H1 (cell line): ENCODE measurements at regions not wholly inside any gene's neighbourhood (a gene's known extent, or its start where the extent isn't known, plus 50 kb on each side); places are given as distances from the start of the nearest gene placed in this dataset.

Experiments
- CTCF ChIA-PET: fragments of 300-600 bp; sonication (Branson Sonifier 250); formaldehyde crosslinking; loops from one replicate; lab custom pipeline; 2021; ENCODE audit not compliant: partially characterized antibody; lab: Charles Lee
- POLR2A ChIA-PET: fragments of 300-600 bp; sonication (Branson Sonifier 250); formaldehyde crosslinking; loops from one replicate; lab custom pipeline; 2021; ENCODE audit warnings: inconsistent platforms; ENCODE audit not compliant: partially characterized antibody; lab: Charles Lee
- DNase-seq, 2 experiments: peaks; one replicate each; pipeline versions ENCODE4 v3.0.0 to v3.0.0-alpha.2; 2010 to 2022; ENCODE audit warnings: low spot score in 2 of 2, low read depth in 1 of 2, mixed read lengths in 1 of 2
- FAIRE-seq: peaks from 2 replicates; lab custom pipeline; 2011; peaks lifted over from hg19 to GRCh38; lab: Jason Lieb, UNC
- H2AFZ ChIP-seq: 2 replicates; pipeline ENCODE4 v1.8.1; 2012; ENCODE audit warnings: low read length, inconsistent platforms
- H2AK5ac ChIP-seq: 2 replicates; pipeline ENCODE4 v1.6.1; 2013; ENCODE audit warnings: low read depth, low read length
- H2BK120ac ChIP-seq: replicated peaks from 2 replicates; pipeline ENCODE3; 2013; ENCODE audit warnings: low read depth, low read length, inconsistent platforms
- H2BK12ac ChIP-seq: 2 replicates; pipeline ENCODE4 v1.6.1; 2013; ENCODE audit warnings: low read depth, low read length
- H2BK15ac ChIP-seq: 2 replicates; pipeline ENCODE4 v1.6.1; 2013; ENCODE audit warnings: low read length
- H2BK20ac ChIP-seq: 2 replicates; pipeline ENCODE4 v1.6.1; 2013; ENCODE audit warnings: low read length
- H2BK5ac ChIP-seq: 2 replicates; pipeline ENCODE4 v1.6.1; 2013; ENCODE audit warnings: low read depth, low read length
- H3K14ac ChIP-seq: 2 replicates; pipeline ENCODE4 v1.6.1; 2013; ENCODE audit warnings: inconsistent platforms; ENCODE audit not compliant: insufficient read length
- H3K18ac ChIP-seq: 2 replicates; pipeline ENCODE4 v1.6.1; 2013; ENCODE audit warnings: low read length; ENCODE audit errors: extremely low read depth
- H3K23ac ChIP-seq: 2 replicates; pipeline ENCODE4 v1.6.1; 2013; ENCODE audit warnings: inconsistent platforms; ENCODE audit not compliant: insufficient read length
- H3K23me2 ChIP-seq: 2 replicates; pipeline ENCODE4 v1.6.1; 2013; ENCODE audit warnings: low read depth, low read length
- H3K27ac ChIP-seq: 2 replicates; pipeline ENCODE4 v1.6.1; 2011; ENCODE audit warnings: low read depth, low read length, inconsistent platforms
- H3K27me3 ChIP-seq, 4 experiments: replicated peaks in 1 of 4; 1 replicate in 1 of 4; 2 replicates in 3 of 4; pipeline versions ENCODE4 v1.6.1 to v1.8.1; 2011 to 2013; ENCODE audit warnings: low read length in 3 of 4, mild to moderate bottlenecking in 3 of 4, inconsistent platforms in 2 of 4, mixed read lengths in 2 of 4, moderate library complexity in 1 of 4; ENCODE audit not compliant: control insufficient read depth in 3 of 4, insufficient read depth in 3 of 4; ENCODE audit errors: extremely low read depth in 1 of 4
- H3K36me3 ChIP-seq, 4 experiments: 2 replicates each; pipeline versions ENCODE4 v1.6.1 to v1.8.1; 2011 to 2013; ENCODE audit warnings: mild to moderate bottlenecking in 4 of 4, low read length in 3 of 4, moderate library complexity in 2 of 4, control low read depth in 1 of 4, inconsistent platforms in 1 of 4; ENCODE audit not compliant: insufficient read depth in 4 of 4, control insufficient read depth in 2 of 4
- H3K4ac ChIP-seq: replicated peaks from 2 replicates; pipeline ENCODE3; 2013; ENCODE audit warnings: low read length, low read depth, mixed read lengths, inconsistent platforms; ENCODE audit not compliant: insufficient read length
- H3K4me1 ChIP-seq, 4 experiments: replicated peaks in 1 of 4; 1 replicate in 1 of 4; 2 replicates in 3 of 4; pipeline versions ENCODE4 v1.6.1 to v1.8.1; 2011 to 2013; ENCODE audit warnings: low read length in 3 of 4, inconsistent platforms in 2 of 4, mixed read lengths in 1 of 4; ENCODE audit not compliant: insufficient read depth in 4 of 4, control insufficient read depth in 3 of 4
- H3K4me2 ChIP-seq, 2 experiments: 2 replicates each; pipeline versions ENCODE4 v1.6.1 to v1.8.1; 2011 to 2013; ENCODE audit warnings: low read depth in 2 of 2, low read length in 2 of 2, control low read depth in 1 of 2, inconsistent platforms in 1 of 2, mild to moderate bottlenecking in 1 of 2; ENCODE audit not compliant: insufficient read depth in 1 of 2
- H3K4me3 ChIP-seq, 4 experiments: fragments of 200-600, 300-600 bp in 1 of 4; sonication (generic), shearing (Covaris generic), sonication (Bioruptor Twin) in 1 of 4; 2 replicates each; pipeline versions ENCODE4 v1.5.1 to v1.8.1; 2011 to 2016; ENCODE audit warnings: low read length in 4 of 4, low read depth in 3 of 4, control low read depth in 2 of 4, inconsistent platforms in 2 of 4, mild to moderate bottlenecking in 2 of 4, mixed read lengths in 1 of 4, moderate library complexity in 1 of 4; ENCODE audit not compliant: insufficient read depth in 2 of 4; ENCODE audit errors: extremely low read depth in 1 of 4
- H3K56ac ChIP-seq: replicated peaks from 2 replicates; pipeline ENCODE3; 2013; ENCODE audit warnings: low read depth, mild to moderate bottlenecking, mixed read lengths, low read length, inconsistent platforms; ENCODE audit not compliant: insufficient read length
- H3K79me1 ChIP-seq: 2 replicates; pipeline ENCODE4 v1.6.1; 2013; ENCODE audit warnings: low read depth, low read length, control low read depth
- H3K79me2 ChIP-seq, 2 experiments: 2 replicates each; pipeline versions ENCODE4 v1.6.1 to v1.8.1; 2012 to 2013; ENCODE audit warnings: low read length in 2 of 2, mild to moderate bottlenecking in 2 of 2, inconsistent platforms in 1 of 2; ENCODE audit not compliant: insufficient read depth in 2 of 2, control insufficient read depth in 1 of 2
- H3K9ac ChIP-seq, 4 experiments: replicated peaks in 1 of 4; 1 replicate in 1 of 4; 2 replicates in 3 of 4; pipeline versions ENCODE4 v1.6.1 to v1.8.1; 2011 to 2013; ENCODE audit warnings: low read depth in 3 of 4, low read length in 3 of 4, control low read depth in 2 of 4, mild to moderate bottlenecking in 2 of 4, moderate library complexity in 2 of 4, inconsistent platforms in 1 of 4; ENCODE audit errors: extremely low read depth in 1 of 4
- H3K9me3 ChIP-seq, 2 experiments: 2 replicates each; pipeline versions ENCODE4 v1.6.1 to v1.8.1; 2012 to 2013; ENCODE audit warnings: mild to moderate bottlenecking in 2 of 2, moderate library complexity in 2 of 2, control low read depth in 1 of 2, inconsistent platforms in 1 of 2, low read depth in 1 of 2, low read length in 1 of 2, mixed read lengths in 1 of 2; ENCODE audit not compliant: insufficient read depth in 2 of 2
- H4K20me1 ChIP-seq, 2 experiments: replicated peaks in 1 of 2; 2 replicates each; pipeline versions ENCODE3 to v1.8.1; 2011 to 2013; ENCODE audit warnings: inconsistent platforms in 2 of 2, low read length in 2 of 2, mild to moderate bottlenecking in 1 of 2; ENCODE audit not compliant: insufficient read depth in 2 of 2, control insufficient read depth in 1 of 2
- H4K5ac ChIP-seq: 2 replicates; pipeline ENCODE4 v1.6.1; 2013; ENCODE audit warnings: low read length, low read depth, mixed read lengths, inconsistent platforms; ENCODE audit not compliant: insufficient read length
- H4K8ac ChIP-seq: 2 replicates; pipeline ENCODE4 v1.8.0; 2013; ENCODE audit warnings: mild to moderate bottlenecking, moderate library complexity, low read length, inconsistent platforms; ENCODE audit not compliant: insufficient read depth; ENCODE audit errors: extremely low read depth
- H4K91ac ChIP-seq: replicated peaks from 2 replicates; pipeline ENCODE3; 2013; ENCODE audit warnings: low read length, mixed read lengths, inconsistent platforms; ENCODE audit not compliant: insufficient read length
- BACH1 ChIP-seq: IDR thresholded peaks from 2 replicates; pipeline ENCODE4 v1.6.1; 2012; ENCODE audit warnings: low read length, improper control_type of control experiment
- CBX5 ChIP-seq: fragments of 300-800, 300-1000 bp; sonication (generic); IDR thresholded peaks from 2 replicates; pipeline ENCODE4 v1.7.1; 2016; ENCODE audit warnings: antibody characterized with exemption, low read length, low read depth
- CREB1 ChIP-seq: IDR thresholded peaks from 2 replicates; pipeline ENCODE4 v1.6.1; 2012; ENCODE audit warnings: inconsistent platforms
- EGR1 ChIP-seq: IDR thresholded peaks from 2 replicates; pipeline ENCODE4 v1.6.1; 2011; ENCODE audit warnings: low read depth, low read length, borderline replicate concordance
- FOSL1 ChIP-seq: IDR thresholded peaks from 2 replicates; pipeline ENCODE4 v1.6.1; 2011; ENCODE audit warnings: mild to moderate bottlenecking, low read depth, low read length, moderate library complexity; ENCODE audit not compliant: insufficient read depth
- HDAC6 ChIP-seq: IDR thresholded peaks from one replicate; pipeline ENCODE4 v1.7.1; 2012; ENCODE audit warnings: low read depth, mild to moderate bottlenecking, inconsistent platforms, low read length, moderate library complexity
- NANOG ChIP-seq: IDR thresholded peaks from 2 replicates; pipeline ENCODE4 v1.6.1; 2011; ENCODE audit warnings: low read length, low read depth, mild to moderate bottlenecking, inconsistent platforms; ENCODE audit not compliant: insufficient read depth, poor library complexity, severe bottlenecking
- NRF1 ChIP-seq: IDR thresholded peaks from 2 replicates; pipeline ENCODE4 v1.6.1; 2011; ENCODE audit warnings: mild to moderate bottlenecking, low read depth, low read length, improper control_type of control experiment
- POLR2A ChIP-seq, 2 experiments: IDR thresholded peaks; 1 replicate in 1 of 2; 2 replicates in 1 of 2; pipeline ENCODE4 v1.6.1; 2011; ENCODE audit warnings: low read depth in 2 of 2, low read length in 2 of 2, mild to moderate bottlenecking in 2 of 2; ENCODE audit errors: control extremely low read depth in 1 of 2
- POU5F1 ChIP-seq: IDR thresholded peaks from 2 replicates; pipeline ENCODE4 v1.6.1; 2011; ENCODE audit warnings: low read depth, mild to moderate bottlenecking, low read length, moderate library complexity
- RFX5 ChIP-seq: IDR thresholded peaks from 2 replicates; pipeline ENCODE4 v1.6.1; 2011; ENCODE audit warnings: low read depth, low read length, improper control_type of control experiment, borderline replicate concordance
- SP1 ChIP-seq: IDR thresholded peaks from 2 replicates; pipeline ENCODE4 v1.6.1; 2011; ENCODE audit warnings: low read depth, low read length
- SP4 ChIP-seq: IDR thresholded peaks from 2 replicates; pipeline ENCODE4 v1.6.1; 2012; ENCODE audit warnings: low read length, inconsistent platforms
- TAF1 ChIP-seq: IDR thresholded peaks from 2 replicates; pipeline ENCODE4 v1.6.1; 2011; ENCODE audit warnings: mild to moderate bottlenecking, low read depth, low read length
- TAF7 ChIP-seq: optimal IDR thresholded peaks from 2 replicates; pipeline ENCODE3; 2011; ENCODE audit warnings: low read depth, mild to moderate bottlenecking, inconsistent platforms, low read length, moderate library complexity, borderline replicate concordance
- WGBS, 2 experiments: shearing (Covaris generic) in 1 of 2; methylation state at CpG; one replicate each; pipeline versions ENCODE4 v1.1.6 to v1.1.7; 2013 to 2015; ENCODE audit warnings: low lambda C conversion rate in 2 of 2, mixed read lengths in 2 of 2, inconsistent platforms in 1 of 2, low coverage in 1 of 2, missing lambda C conversion rate in 1 of 2; ENCODE audit not compliant: insufficient replicate concordance in 2 of 2, insufficient coverage in 1 of 2, insufficient read length in 1 of 2; ENCODE audit errors: extremely low coverage in 1 of 2, missing lambda C conversion rate in 1 of 2; 5-methylcytosine and 5-hydroxymethylcytosine counted together
- TF ChIP-seq, protein P1 (sequence below): IDR thresholded peaks from 2 replicates; pipeline ENCODE4 v1.6.1; 2012; ENCODE audit warnings: inconsistent platforms

DNA sequence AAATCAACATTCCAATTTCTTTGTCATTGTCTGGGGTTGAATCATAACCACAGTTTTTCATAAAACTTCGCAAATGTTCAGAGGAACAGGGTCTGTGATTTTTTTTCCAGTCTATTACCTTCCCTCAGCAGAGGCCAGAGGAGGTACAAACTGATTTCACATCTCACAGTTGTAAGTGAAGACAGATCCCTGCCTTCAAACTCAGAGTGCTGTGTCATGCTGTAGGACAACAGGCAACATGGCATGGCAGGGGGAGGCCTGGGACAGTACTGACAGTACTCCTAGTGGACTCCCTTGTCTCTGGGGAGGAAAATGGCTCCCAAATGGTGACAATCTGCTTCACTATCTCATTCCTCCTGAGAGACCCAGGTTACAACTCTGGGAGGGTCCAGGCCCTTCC lies 308.6 kb downstream of the CDC5L start:
- H4K8ac ChIP-seq, result no peak overlapping the region
- DNase-seq, result no peak
- H3K9ac ChIP-seq, result no peak overlapping the region
- H4K20me1 ChIP-seq, result no peaks in the 10 kb centered on the region
- no peaks in the 10 kb centered on the region for H3K23me2 ChIP-seq
- H3K4me1 ChIP-seq, result peaks cover 0 to 3% (median 1%) of the 10 kb centered on the region in 4 experiments; a peak in 1 of 7 replicates
- H3K36me3 ChIP-seq, result no peaks in the 10 kb centered on the region
- no peak overlapping the region for H4K91ac ChIP-seq
- no peaks in the 10 kb centered on the region for H3K79me1 ChIP-seq
- H3K14ac ChIP-seq, result no peak overlapping the region
- peak overlapping the region; percentile 82 for H2BK12ac ChIP-seq
- no peak overlapping the region for H2BK20ac ChIP-seq
- H2BK15ac ChIP-seq, result 0 out of 2 replicates have a peak overlapping the region, but pooled peaks have one; percentile 63
- H3K27me3 ChIP-seq, result no peaks in the 10 kb centered on the region; a peak in 1 of 7 replicates
- no peak overlapping the region for H2BK120ac ChIP-seq
- FAIRE-seq, result no peak
- no peak overlapping the region for H3K4ac ChIP-seq
- ChIA-PET CTCF (interaction anchor here (0.6 to 1.4 kb wide), 2 partner anchors 10 to 165 kb away, joined by 3 to 5 read pairs; no protein-coding TSS in a partner anchor), POLR2A (interaction anchor here (1.0 kb wide), 1 partner anchor 23 kb away, joined by 4 read pairs; no protein-coding TSS in a partner anchor)
- no peak overlapping the region for H3K56ac ChIP-seq
- no peak overlapping the region for H4K5ac ChIP-seq
- H3K27ac ChIP-seq, result no peak overlapping the region
- no peak overlapping the region for H2AK5ac ChIP-seq
- no peaks in the 10 kb centered on the region for H3K9me3 ChIP-seq
- H3K79me2 ChIP-seq, result no peaks in the 10 kb centered on the region
- H3K23ac ChIP-seq, result no peak overlapping the region
- no peak overlapping the region for H2BK5ac ChIP-seq
- 100% methylated on average over 1 of the region's 1 CpG; no CpG with 5 or more reads in 1 of the 2 experiments for WGBS, 2 experiments
- H2AFZ ChIP-seq, result 0 out of 2 replicates have a peak overlapping the region, but pooled peaks have one; percentile 70
- H3K18ac ChIP-seq, result no peak overlapping the region
- H3K4me2 ChIP-seq, result no peak overlapping the region
- H3K4me3 ChIP-seq, result no peak overlapping the region
- no peak for TF ChIP-seq POU5F1
- no peak for TF ChIP-seq CREB1
- TF ChIP-seq, protein P1, sequence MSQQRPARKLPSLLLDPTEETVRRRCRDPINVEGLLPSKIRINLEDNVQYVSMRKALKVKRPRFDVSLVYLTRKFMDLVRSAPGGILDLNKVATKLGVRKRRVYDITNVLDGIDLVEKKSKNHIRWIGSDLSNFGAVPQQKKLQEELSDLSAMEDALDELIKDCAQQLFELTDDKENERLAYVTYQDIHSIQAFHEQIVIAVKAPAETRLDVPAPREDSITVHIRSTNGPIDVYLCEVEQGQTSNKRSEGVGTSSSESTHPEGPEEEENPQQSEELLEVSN, result no peak
- no peak for TF ChIP-seq NANOG
- TF ChIP-seq SP1, result no peak
- TF ChIP-seq BACH1, result no peak
- no peak for TF ChIP-seq FOSL1
- no peak for TF ChIP-seq CBX5
- no peak for TF ChIP-seq TAF1
- no peak for TF ChIP-seq POLR2A (IDR thresholded peaks at IDR 0.05; ENCODE audit: control extremely low read depth in 1 of 2, low read depth in 2 of 2, low read length in 2 of 2)
- no peak for TF ChIP-seq HDAC6
- TF ChIP-seq EGR1, result no peak
- TF ChIP-seq RFX5, result no peak
- TF ChIP-seq NRF1, result no peak
- no peak for TF ChIP-seq SP4
- TF ChIP-seq TAF7, result no peak
